ENCODE measurements at regions not wholly inside any gene's neighbourhood (a gene's known extent, or its start where the extent isn't known, plus 50 kb on each side); places are given as distances from the start of the nearest gene placed in this dataset.

DNA sequence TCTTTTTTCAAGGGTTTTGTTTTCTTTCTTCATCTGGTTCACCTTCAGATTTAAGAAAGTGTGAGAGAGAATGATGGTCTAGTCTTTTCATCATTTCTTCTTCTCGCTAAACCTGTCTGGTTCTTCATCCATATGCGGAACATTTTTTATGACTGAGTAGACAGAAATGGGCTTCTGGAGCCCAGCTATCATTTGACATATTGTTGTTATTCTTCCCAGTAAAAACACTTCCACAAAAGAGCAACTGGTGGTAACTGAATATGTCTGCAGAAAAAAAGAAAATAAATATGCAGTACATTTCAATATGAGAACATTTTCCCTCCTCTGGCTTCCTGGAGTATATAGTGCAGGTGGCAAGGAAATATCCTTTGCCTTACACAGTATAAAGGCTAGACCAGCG lies 209.5 kb downstream of the JCAD start:
- TF ChIP-seq, protein P1, sequence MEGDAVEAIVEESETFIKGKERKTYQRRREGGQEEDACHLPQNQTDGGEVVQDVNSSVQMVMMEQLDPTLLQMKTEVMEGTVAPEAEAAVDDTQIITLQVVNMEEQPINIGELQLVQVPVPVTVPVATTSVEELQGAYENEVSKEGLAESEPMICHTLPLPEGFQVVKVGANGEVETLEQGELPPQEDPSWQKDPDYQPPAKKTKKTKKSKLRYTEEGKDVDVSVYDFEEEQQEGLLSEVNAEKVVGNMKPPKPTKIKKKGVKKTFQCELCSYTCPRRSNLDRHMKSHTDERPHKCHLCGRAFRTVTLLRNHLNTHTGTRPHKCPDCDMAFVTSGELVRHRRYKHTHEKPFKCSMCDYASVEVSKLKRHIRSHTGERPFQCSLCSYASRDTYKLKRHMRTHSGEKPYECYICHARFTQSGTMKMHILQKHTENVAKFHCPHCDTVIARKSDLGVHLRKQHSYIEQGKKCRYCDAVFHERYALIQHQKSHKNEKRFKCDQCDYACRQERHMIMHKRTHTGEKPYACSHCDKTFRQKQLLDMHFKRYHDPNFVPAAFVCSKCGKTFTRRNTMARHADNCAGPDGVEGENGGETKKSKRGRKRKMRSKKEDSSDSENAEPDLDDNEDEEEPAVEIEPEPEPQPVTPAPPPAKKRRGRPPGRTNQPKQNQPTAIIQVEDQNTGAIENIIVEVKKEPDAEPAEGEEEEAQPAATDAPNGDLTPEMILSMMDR (IDR thresholded peaks at IDR 0.05), result no peak
- TF ChIP-seq ZFX (IDR thresholded peaks at IDR 0.05; ENCODE audit: borderline replicate concordance), result no peak
